HL-60/S4 treated with retinoic acid at 250 ng/mL for 4 days and 3 days (cell line): ENCODE measurements at regions not wholly inside any gene's neighbourhood (a gene's known extent, or its start where the extent isn't known, plus 50 kb on each side); places are given as distances from the start of the nearest gene placed in this dataset.

ENCODE experiments used
- in situ Hi-C: fragments of 300-500 bp; cut with MboI; formaldehyde crosslinking; loops from 2 replicates; pipeline ENCODE4 v1.7.0; 2022; ENCODE audit warnings: low sequenced_read_pairs

GRCh38 chr6:137610702-137611101 is 116.5 kb upstream of the OLIG3 start:
- in situ Hi-C loops, result no loop called here

GRCh38 chr6:137623293-137623692 is 129.1 kb upstream of the OLIG3 start:
- in situ Hi-C loops, result no loop called here

- in situ Hi-C loops, result loop anchor here (25.0 kb wide), 1 partner anchor 363 kb away; no protein-coding TSS in a partner anchor
These were observed 131.0 kb upstream of the OLIG3 start for GRCh38 chr6:137625100-137625661.

GRCh38 chr6:137625808-137626207 is 131.6 kb upstream of the OLIG3 start:
- in situ Hi-C loops, result loop anchor here (25.0 kb wide), 1 partner anchor 364 kb away; no protein-coding TSS in a partner anchor

- in situ Hi-C loops, result loop anchor here (25.0 kb wide), 1 partner anchor 368 kb away; no protein-coding TSS in a partner anchor
These were observed 136.5 kb upstream of the OLIG3 start for GRCh38 chr6:137630666-137631065.

GRCh38 chr6:137631323-137631722 is 137.1 kb upstream of the OLIG3 start:
- in situ Hi-C loops, result loop anchor here (25.0 kb wide), 1 partner anchor 369 kb away; no protein-coding TSS in a partner anchor

- in situ Hi-C loops, result loop anchor here (25.0 kb wide), 1 partner anchor 372 kb away; no protein-coding TSS in a partner anchor
These were observed 140.0 kb upstream of the OLIG3 start for GRCh38 chr6:137634177-137634576.

- in situ Hi-C loops, result loop anchor here (25.0 kb wide), 1 partner anchor 375 kb away; no protein-coding TSS in a partner anchor
These were observed 142.9 kb upstream of the OLIG3 start for GRCh38 chr6:137637121-137637520.

GRCh38 chr6:137638926-137639706 is 144.9 kb upstream of the OLIG3 start:
- in situ Hi-C loops, result loop anchor here (25.0 kb wide), 1 partner anchor 377 kb away; no protein-coding TSS in a partner anchor

- in situ Hi-C loops, result loop anchor here (10.0 to 25.0 kb wide), 2 partner anchors 378 to 505 kb away; no protein-coding TSS in a partner anchor
These were observed 145.9 kb upstream of the OLIG3 start for GRCh38 chr6:137640086-137640485.

GRCh38 chr6:137641474-137642077 is 147.4 kb upstream of the OLIG3 start:
- in situ Hi-C loops, result loop anchor here (10.0 to 25.0 kb wide), 2 partner anchors 379 to 507 kb away; no protein-coding TSS in a partner anchor

- in situ Hi-C loops, result loop anchor here (10.0 to 25.0 kb wide), 2 partner anchors 381 to 508 kb away; no protein-coding TSS in a partner anchor
These were observed 149.0 kb upstream of the OLIG3 start for GRCh38 chr6:137643210-137643609.

- in situ Hi-C loops, result loop anchor here (10.0 to 25.0 kb wide), 2 partner anchors 381 to 509 kb away; no protein-coding TSS in a partner anchor
These were observed 149.4 kb upstream of the OLIG3 start for GRCh38 chr6:137643644-137644043.

GRCh38 chr6:137645850-137646249 is 151.7 kb upstream of the OLIG3 start:
- in situ Hi-C loops, result loop anchor here (10.0 to 25.0 kb wide), 2 partner anchors 384 to 511 kb away; no protein-coding TSS in a partner anchor

- in situ Hi-C loops, result loop anchor here (10.0 to 25.0 kb wide), 2 partner anchors 384 to 512 kb away; no protein-coding TSS in a partner anchor
These were observed 152.3 kb upstream of the OLIG3 start for GRCh38 chr6:137646484-137646883.

GRCh38 chr6:137647762-137648447 is 153.7 kb upstream of the OLIG3 start:
- in situ Hi-C loops, result loop anchor here (10.0 to 25.0 kb wide), 2 partner anchors 386 to 513 kb away; no protein-coding TSS in a partner anchor

- in situ Hi-C loops, result no loop called here
These were observed 156.5 kb upstream of the OLIG3 start for GRCh38 chr6:137650720-137651119.

- in situ Hi-C loops, result no loop called here
These were observed 157.0 kb upstream of the OLIG3 start for GRCh38 chr6:137651178-137651577.

GRCh38 chr6:137651591-137652335 is 157.6 kb upstream of the OLIG3 start:
- in situ Hi-C loops, result no loop called here
